ENCODE measurements at regions not wholly inside any gene's neighbourhood (a gene's known extent, or its start where the extent isn't known, plus 50 kb on each side); places are given as distances from the start of the nearest gene placed in this dataset.

DNA sequence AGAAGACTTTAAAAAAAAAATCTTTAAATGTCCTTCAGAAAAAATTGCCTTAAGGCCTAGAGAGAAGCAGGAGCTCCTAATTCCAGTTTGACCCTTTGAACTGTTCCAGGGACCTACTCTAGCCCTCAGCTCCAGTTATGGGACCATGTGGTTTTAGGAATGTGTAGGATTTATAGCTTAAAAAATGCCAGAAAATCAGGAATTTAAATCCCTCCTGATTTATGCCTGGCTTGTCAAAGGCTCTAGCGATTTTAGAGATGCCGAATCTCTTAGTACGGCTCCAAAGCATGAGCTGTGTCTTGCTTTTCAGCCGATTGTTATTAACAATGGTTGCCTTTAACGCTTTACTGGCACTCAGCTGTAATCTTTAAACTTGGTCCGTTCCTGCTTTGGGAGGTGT is 130.6 kb upstream of the NPVF start:
- no peak for DNase-seq (ENCODE audit: low read depth in 1 of 2, low spot score in 1 of 2)

GRCh38 chr7:25359471-25360059 is 131.3 kb upstream of the NPVF start:
- no peak for DNase-seq (ENCODE audit: low read depth in 1 of 2, low spot score in 1 of 2)

GRCh38 chr7:25360451-25360850 is 132.2 kb upstream of the NPVF start:
- DNase-seq (ENCODE audit: low read depth in 1 of 2, low spot score in 1 of 2), result no peak

GRCh38 chr7:25361387-25361786 is 133.1 kb upstream of the NPVF start:
- DNase-seq (ENCODE audit: low read depth in 1 of 2, low spot score in 1 of 2), result no peak

DNA sequence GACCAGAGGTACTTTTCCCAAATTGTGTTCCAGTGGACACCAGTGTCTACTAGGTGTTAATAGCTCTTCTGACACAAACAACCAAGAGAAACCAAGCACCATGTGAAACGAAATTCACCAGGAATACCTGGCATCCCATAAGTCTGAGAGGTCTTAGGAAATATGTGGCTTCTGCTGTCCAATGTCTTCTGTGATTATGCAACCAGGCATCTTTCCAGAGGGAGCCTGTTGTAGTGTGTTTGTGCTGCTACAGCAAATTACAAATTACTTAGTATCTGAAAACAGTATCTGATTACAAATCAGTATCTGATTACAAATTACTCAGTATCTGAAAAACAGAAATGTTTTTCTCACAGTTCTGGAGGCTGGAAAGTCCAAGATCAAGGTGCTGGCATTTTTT is 133.6 kb upstream of the NPVF start:
- no peak for DNase-seq (ENCODE audit: low read depth in 1 of 2, low spot score in 1 of 2)

- no peak for DNase-seq (ENCODE audit: low read depth in 1 of 2, low spot score in 1 of 2)
Measured at GRCh38 chr7:25368599-25369201, 140.4 kb upstream of the NPVF start.

DNA sequence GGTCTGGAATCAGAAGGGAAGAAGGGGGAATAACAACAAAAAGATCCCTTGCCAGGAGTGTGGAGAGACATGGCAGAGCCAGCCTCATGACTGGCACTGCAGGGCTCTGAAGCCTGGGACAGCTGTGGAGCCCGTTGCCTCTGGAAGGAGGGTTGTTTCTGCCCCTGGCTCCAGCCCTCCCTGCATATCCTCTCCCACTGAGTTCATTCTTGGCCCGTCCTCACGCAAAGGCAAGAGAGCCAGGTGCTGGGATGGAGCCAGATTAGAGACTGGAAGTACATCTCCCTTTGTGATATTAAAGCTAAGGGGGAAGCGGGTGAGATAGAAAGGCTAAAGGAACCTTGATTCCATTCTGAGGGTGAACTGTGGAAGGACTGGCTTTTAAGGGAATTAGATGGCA is 141.5 kb upstream of the NPVF start:
- DNase-seq (ENCODE audit: low read depth in 1 of 2, low spot score in 1 of 2), result no peak

DNA sequence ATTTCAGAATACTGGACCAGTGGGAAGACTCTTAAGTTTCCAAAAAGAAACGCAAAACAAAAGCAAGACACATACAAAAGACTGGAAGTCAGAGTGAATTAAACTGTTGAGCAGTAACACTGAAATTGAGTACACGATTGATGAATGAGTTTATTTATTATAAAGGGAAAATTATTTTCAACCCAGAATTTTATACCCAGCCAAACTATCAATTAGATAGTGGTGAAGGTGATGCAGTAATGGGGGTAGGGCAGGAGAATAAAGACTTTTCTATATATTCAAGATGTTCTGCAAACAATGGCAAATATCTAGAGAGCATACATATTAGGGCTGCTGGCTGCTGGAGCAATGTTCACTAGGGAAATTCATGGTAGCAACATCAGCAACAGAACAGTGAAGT is 143.7 kb upstream of the NPVF start:
- DNase-seq (ENCODE audit: low read depth in 1 of 2, low spot score in 1 of 2), result no peak

GRCh38 chr7:25375805-25376600 is 147.7 kb upstream of the NPVF start:
- DNase-seq (ENCODE audit: low read depth in 1 of 2, low spot score in 1 of 2), result no peak

GRCh38 chr7:25379351-25380300 is 151.3 kb upstream of the NPVF start:
- no peak for DNase-seq (ENCODE audit: low read depth in 1 of 2, low spot score in 1 of 2)

DNA sequence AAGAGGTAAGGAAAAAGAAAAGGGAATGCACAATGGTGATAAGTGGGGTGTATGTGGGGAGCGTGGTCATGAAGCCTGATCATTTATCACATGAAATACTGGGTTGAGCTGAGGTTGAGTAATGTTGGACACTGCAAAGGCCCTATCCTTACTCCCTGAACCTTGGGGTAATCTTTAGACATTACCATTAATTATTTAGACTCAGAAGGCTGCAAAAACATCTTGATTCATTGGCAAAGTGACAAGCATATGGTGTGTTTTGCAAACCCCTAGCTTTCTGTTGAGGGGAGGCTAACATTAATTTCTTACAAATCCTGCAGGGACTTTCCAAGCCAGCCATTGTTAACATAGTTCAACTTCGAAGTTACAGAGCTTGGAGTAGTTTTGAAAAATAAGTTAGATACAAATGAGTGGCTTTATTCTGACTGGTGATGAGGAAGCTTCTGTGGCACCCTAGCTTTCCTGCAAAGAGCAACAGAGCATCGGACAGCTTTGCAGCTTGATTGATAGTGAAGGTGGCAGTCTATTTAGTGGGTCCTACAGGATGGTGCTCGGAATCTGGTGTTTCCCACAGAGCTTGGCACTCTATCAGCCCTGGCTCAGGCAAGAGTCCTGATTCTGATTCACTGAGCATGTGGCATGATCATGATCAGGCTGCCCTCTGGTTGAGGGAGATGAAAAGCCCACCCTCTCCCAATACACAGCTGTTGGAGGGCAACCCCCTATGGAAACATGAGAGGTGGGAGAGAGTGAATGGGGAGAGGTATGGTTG is 153.7 kb upstream of the NPVF start:
- no peak for DNase-seq (ENCODE audit: low read depth in 1 of 2, low spot score in 1 of 2)

GRCh38 chr7:25382869-25383268 is 154.6 kb upstream of the NPVF start:
- no peak for DNase-seq (ENCODE audit: low read depth in 1 of 2, low spot score in 1 of 2)

- no peak for DNase-seq (ENCODE audit: low read depth in 1 of 2, low spot score in 1 of 2)
Measured at GRCh38 chr7:25383402-25383801, 155.1 kb upstream of the NPVF start.

DNA sequence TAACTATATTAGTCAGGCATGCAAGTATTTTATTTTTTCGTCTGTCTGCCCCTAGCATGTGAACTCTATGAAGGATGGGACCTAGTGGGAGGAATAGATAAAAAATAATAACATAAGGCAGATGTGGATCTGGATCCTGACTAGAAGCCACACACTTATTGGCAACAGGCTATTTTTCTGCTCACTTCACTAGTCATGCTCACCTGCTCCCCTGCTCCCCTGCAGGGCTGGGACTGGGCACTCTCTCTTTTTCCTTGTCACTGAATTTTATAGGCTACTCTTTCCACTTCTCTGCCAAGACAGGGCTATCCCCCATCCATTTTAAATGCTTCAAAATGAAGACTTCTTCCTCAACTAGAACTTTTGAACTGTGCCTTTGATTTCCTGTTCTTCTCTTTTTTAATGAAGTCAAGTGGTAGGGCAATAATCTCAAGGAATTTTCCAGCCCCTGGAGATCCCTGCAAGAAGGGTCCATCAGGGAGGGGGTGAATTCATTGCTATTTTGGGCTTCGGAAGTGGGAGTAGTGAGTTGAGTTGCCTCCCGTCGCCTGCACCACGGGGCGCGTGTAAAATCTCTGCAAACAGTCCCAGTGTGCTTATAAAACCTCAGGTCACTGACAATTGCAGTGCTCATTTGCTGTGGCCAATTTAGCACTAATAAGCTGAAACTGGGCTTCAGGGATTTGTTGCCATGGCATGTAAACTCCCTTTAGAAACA is 156.7 kb upstream of the NPVF start:
- DNase-seq (ENCODE audit: low read depth in 1 of 2, low spot score in 1 of 2), result no peak

GRCh38 chr7:25385506-25386136 is 157.3 kb upstream of the NPVF start:
- DNase-seq (ENCODE audit: low read depth in 1 of 2, low spot score in 1 of 2), result no peak

DNA sequence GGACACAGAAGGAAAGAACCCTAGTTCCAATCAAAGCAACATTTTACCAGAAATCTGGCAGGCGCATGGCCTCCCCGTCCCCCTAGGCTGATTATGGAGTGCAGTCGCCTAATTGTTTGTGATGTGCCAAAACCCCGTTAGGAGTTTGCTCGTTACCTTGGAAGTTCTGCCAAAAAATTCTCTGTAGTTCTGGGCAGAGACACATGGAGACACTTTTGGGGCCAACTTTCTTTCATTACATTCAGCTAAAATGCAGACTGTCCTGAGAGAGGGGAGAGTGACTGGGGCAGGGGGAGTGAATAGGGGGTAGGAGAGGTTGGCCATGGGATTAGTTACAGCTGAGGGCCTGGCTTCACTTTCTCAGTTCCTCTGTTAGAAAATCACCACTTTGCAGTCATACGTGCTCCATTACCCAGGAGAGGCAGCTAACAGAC is 158.0 kb upstream of the NPVF start:
- DNase-seq (ENCODE audit: low read depth in 1 of 2, low spot score in 1 of 2), result no peak

GRCh38 chr7:25388681-25389080 is 160.4 kb upstream of the NPVF start:
- no peak for DNase-seq (ENCODE audit: low read depth in 1 of 2, low spot score in 1 of 2)

- no peak for DNase-seq (ENCODE audit: low read depth in 1 of 2, low spot score in 1 of 2)
Measured at GRCh38 chr7:25389489-25390106, 161.3 kb upstream of the NPVF start.

DNA sequence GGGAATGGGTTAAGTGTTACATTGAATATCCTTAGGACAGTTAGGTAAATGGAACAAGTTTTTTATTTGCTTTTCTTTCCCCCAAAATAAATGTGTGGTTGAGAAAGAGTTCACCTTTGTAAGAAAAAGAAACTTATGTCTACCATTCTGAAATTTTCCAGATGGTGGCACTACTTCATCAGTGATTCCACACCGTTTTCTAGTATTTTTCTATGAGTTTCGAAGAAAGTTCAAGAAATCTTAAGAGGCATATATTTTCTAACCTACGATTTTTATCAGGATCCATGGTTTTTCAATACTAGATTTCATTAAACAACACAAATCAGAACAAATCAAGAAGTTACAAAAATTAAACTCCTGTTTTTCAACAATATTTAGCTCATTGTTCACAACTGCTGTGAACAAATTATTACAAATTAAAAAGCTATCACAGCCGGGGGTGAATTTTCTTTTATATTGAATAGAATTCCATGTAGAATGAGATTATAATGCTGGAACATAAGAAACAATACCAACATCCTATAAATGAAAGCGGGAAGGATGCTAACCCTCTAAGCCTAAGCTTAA is 163.1 kb upstream of the NPVF start:
- DNase-seq (ENCODE audit: low read depth in 1 of 2, low spot score in 1 of 2), result no peak

Data from activated T-helper 1 cell treated with anti-CD3 and anti-CD28 coated beads, Interleukin-2, amount 50 U/mL, for 16 hours (primary cell).